AG04450 (cell line): ENCODE measurements at regions not wholly inside any gene's neighbourhood (a gene's known extent, or its start where the extent isn't known, plus 50 kb on each side); places are given as distances from the start of the nearest gene placed in this dataset.

Experiments
- CTCF ChIA-PET: fragments of 300-600, 350-600 bp; formaldehyde crosslinking; extraction: SDS; loops from one replicate; lab custom pipeline; 2022; ENCODE audit warnings: antibody characterized with exemption, inconsistent platforms; lab: Charles Lee
- POLR2A ChIA-PET: fragments of 350-600 bp; formaldehyde crosslinking; extraction: SDS; loops from one replicate; lab custom pipeline; 2021; ENCODE audit warnings: antibody characterized with exemption, inconsistent platforms; lab: Yijun Ruan, JAX
- DNase-seq: peaks from one replicate; pipeline ENCODE4 v3.0.0-alpha.2; 2011; ENCODE audit warnings: low read depth, low spot score
- H3K27ac ChIP-seq: one replicate; pipeline ENCODE4 v1.5.1; 2012; ENCODE audit warnings: low read depth, low read length, control low read depth
- H3K27me3 ChIP-seq: one replicate; pipeline ENCODE4 v1.6.0; 2012; ENCODE audit warnings: low read length; ENCODE audit not compliant: control insufficient read depth, insufficient read depth
- H3K4me3 ChIP-seq: 2 replicates; pipeline ENCODE4 v1.5.1; 2011; ENCODE audit warnings: mild to moderate bottlenecking, low read depth, low read length, control low read depth
- H3K9me3 ChIP-seq: 2 replicates; pipeline ENCODE4 v1.5.1; 2012; ENCODE audit warnings: low read length; ENCODE audit not compliant: control insufficient read depth, insufficient read depth
- CTCF ChIP-seq: IDR thresholded peaks from 2 replicates; pipeline ENCODE4 v1.5.1; 2011; ENCODE audit warnings: low read depth, low read length, control low read depth, inconsistent platforms

GRCh38 chr7:159218170-159218569 is 73.5 kb upstream of the VIPR2 start:
- CTCF ChIA-PET, result no interaction called here
- no peak for DNase-seq
- no peaks in the 10 kb centered on the region for H3K27me3 ChIP-seq
- no peak for TF ChIP-seq CTCF
- no peak overlapping the region for H3K4me3 ChIP-seq
- H3K27ac ChIP-seq, result no peak overlapping the region
- peaks cover 12% of the 10 kb centered on the region for H3K9me3 ChIP-seq
- POLR2A ChIA-PET, result no interaction called here

- ChIA-PET CTCF (no interaction called here), POLR2A (no interaction called here)
- Histone ChIP-seq H3K27ac (no peak overlapping the region), H3K4me3 (no peak overlapping the region), H3K27me3 (no peaks in the 10 kb centered on the region), H3K9me3 (peaks cover 27% of the 10 kb centered on the region)
- no peak for TF ChIP-seq CTCF
- DNase-seq, result no peak
These were observed 70.4 kb upstream of the VIPR2 start for GRCh38 chr7:159215076-159215475.

- Histone ChIP-seq H3K4me3 (no peak overlapping the region), H3K27ac (no peak overlapping the region), H3K9me3 (peaks cover 30% of the 10 kb centered on the region), H3K27me3 (no peaks in the 10 kb centered on the region)
- POLR2A ChIA-PET, result no interaction called here
- CTCF ChIA-PET, result no interaction called here
- DNase-seq, result no peak
- TF ChIP-seq CTCF, result no peak
These were observed 68.6 kb upstream of the VIPR2 start for GRCh38 chr7:159213253-159213652.

GRCh38 chr7:159212226-159212625 is 67.6 kb upstream of the VIPR2 start:
- ChIA-PET POLR2A (no interaction called here), CTCF (no interaction called here)
- no peak for TF ChIP-seq CTCF
- Histone ChIP-seq H3K4me3 (no peak overlapping the region), H3K9me3 (peaks cover 30% of the 10 kb centered on the region), H3K27me3 (no peaks in the 10 kb centered on the region), H3K27ac (no peak overlapping the region)
- DNase-seq, result no peak

- no peak for DNase-seq
- no peaks in the 10 kb centered on the region for H3K27me3 ChIP-seq
- POLR2A ChIA-PET, result no interaction called here
- H3K27ac ChIP-seq, result no peak overlapping the region
- CTCF ChIA-PET, result no interaction called here
- H3K9me3 ChIP-seq, result peaks cover 30% of the 10 kb centered on the region
- no peak overlapping the region for H3K4me3 ChIP-seq
- no peak for TF ChIP-seq CTCF
These were observed 67.0 kb upstream of the VIPR2 start for GRCh38 chr7:159211540-159212182.
